GM23338 (cell line): ENCODE measurements at regions not wholly inside any gene's neighbourhood (a gene's known extent, or its start where the extent isn't known, plus 50 kb on each side); places are given as distances from the start of the nearest gene placed in this dataset.

Source experiments
- EZH2 ChIP-seq: fragments of 200-600 bp; sonication (generic); IDR thresholded peaks from one replicate; pipeline ENCODE4 v1.8.0; 2017; ENCODE audit warnings: antibody characterized with exemption, mild to moderate bottlenecking, low read depth; ENCODE audit not compliant: unreplicated experiment
- EZH2phosphoT487 ChIP-seq: fragments of 200-600 bp; sonication (generic); IDR thresholded peaks from one replicate; pipeline ENCODE4 v1.8.1; 2018; ENCODE audit warnings: antibody characterized with exemption; ENCODE audit not compliant: unreplicated experiment
- JUNB ChIP-seq: IDR thresholded peaks from one replicate; pipeline ENCODE4 v1.6.1; 2016; ENCODE audit warnings: antibody characterized with exemption; ENCODE audit not compliant: unreplicated experiment
- POLR2AphosphoS5 ChIP-seq: IDR thresholded peaks from 2 replicates; pipeline ENCODE4 v1.6.1; 2016; ENCODE audit warnings: antibody characterized with exemption, low read depth
- STAT1 ChIP-seq: IDR thresholded peaks from one replicate; pipeline ENCODE4 v1.6.1; 2016; ENCODE audit warnings: antibody characterized with exemption; ENCODE audit not compliant: unreplicated experiment
- TF ChIP-seq, protein P1 (sequence below), 2 experiments: fragments of 200-600 bp in 1 of 2; sonication (generic) in 1 of 2; conservative IDR thresholded peaks; 2 replicates each; pipeline versions ENCODE4 v1.5.1 to v1.6.1; 2016 to 2017; ENCODE audit warnings: antibody characterized with exemption in 2 of 2, low read depth in 2 of 2, mild to moderate bottlenecking in 2 of 2, moderate library complexity in 1 of 2
- TF ChIP-seq, protein P2 (sequence below): IDR thresholded peaks from one replicate; pipeline ENCODE4 v1.6.1; 2018; ENCODE audit warnings: antibody characterized with exemption; ENCODE audit not compliant: unreplicated experiment
- TF ChIP-seq, protein P3 (sequence below): fragments of 250-450 bp; sonication (Bioruptor Pico); IDR thresholded peaks from 2 replicates; pipeline ENCODE4 v1.5.0; 2020; ENCODE audit warnings: mild to moderate bottlenecking, moderate library complexity

DNA sequence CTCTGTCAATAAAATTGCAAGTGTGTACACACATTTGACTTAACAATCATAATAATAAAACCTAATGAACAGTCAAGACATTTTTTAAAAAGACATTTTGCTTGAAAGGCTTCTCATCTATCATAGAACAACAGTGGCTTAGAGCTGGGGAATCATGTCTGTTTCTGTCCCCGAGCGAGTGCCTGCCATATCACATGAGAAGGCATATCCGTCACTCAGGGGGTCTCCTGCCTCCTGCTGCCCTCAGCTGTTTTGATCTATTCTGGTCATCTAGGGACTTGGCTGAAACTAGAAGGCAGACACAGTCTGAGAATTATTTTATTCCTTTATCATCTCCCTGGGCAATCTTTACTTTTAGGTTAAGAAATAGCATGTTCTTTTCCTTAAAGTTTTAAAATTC is 278.7 kb upstream of the KLF6 start:
- TF ChIP-seq, protein P1, sequence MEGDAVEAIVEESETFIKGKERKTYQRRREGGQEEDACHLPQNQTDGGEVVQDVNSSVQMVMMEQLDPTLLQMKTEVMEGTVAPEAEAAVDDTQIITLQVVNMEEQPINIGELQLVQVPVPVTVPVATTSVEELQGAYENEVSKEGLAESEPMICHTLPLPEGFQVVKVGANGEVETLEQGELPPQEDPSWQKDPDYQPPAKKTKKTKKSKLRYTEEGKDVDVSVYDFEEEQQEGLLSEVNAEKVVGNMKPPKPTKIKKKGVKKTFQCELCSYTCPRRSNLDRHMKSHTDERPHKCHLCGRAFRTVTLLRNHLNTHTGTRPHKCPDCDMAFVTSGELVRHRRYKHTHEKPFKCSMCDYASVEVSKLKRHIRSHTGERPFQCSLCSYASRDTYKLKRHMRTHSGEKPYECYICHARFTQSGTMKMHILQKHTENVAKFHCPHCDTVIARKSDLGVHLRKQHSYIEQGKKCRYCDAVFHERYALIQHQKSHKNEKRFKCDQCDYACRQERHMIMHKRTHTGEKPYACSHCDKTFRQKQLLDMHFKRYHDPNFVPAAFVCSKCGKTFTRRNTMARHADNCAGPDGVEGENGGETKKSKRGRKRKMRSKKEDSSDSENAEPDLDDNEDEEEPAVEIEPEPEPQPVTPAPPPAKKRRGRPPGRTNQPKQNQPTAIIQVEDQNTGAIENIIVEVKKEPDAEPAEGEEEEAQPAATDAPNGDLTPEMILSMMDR (conservative IDR thresholded peaks at IDR 0.05; ENCODE audit: low read depth in 2 of 2), result no peak
- TF ChIP-seq EZH2 (no peak), POLR2AphosphoS5 (no peak), EZH2phosphoT487 (no peak), JUNB (no peak), STAT1 (no peak)
- TF ChIP-seq, protein P2, sequence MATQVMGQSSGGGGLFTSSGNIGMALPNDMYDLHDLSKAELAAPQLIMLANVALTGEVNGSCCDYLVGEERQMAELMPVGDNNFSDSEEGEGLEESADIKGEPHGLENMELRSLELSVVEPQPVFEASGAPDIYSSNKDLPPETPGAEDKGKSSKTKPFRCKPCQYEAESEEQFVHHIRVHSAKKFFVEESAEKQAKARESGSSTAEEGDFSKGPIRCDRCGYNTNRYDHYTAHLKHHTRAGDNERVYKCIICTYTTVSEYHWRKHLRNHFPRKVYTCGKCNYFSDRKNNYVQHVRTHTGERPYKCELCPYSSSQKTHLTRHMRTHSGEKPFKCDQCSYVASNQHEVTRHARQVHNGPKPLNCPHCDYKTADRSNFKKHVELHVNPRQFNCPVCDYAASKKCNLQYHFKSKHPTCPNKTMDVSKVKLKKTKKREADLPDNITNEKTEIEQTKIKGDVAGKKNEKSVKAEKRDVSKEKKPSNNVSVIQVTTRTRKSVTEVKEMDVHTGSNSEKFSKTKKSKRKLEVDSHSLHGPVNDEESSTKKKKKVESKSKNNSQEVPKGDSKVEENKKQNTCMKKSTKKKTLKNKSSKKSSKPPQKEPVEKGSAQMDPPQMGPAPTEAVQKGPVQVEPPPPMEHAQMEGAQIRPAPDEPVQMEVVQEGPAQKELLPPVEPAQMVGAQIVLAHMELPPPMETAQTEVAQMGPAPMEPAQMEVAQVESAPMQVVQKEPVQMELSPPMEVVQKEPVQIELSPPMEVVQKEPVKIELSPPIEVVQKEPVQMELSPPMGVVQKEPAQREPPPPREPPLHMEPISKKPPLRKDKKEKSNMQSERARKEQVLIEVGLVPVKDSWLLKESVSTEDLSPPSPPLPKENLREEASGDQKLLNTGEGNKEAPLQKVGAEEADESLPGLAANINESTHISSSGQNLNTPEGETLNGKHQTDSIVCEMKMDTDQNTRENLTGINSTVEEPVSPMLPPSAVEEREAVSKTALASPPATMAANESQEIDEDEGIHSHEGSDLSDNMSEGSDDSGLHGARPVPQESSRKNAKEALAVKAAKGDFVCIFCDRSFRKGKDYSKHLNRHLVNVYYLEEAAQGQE, result no peak
- TF ChIP-seq, protein P3, sequence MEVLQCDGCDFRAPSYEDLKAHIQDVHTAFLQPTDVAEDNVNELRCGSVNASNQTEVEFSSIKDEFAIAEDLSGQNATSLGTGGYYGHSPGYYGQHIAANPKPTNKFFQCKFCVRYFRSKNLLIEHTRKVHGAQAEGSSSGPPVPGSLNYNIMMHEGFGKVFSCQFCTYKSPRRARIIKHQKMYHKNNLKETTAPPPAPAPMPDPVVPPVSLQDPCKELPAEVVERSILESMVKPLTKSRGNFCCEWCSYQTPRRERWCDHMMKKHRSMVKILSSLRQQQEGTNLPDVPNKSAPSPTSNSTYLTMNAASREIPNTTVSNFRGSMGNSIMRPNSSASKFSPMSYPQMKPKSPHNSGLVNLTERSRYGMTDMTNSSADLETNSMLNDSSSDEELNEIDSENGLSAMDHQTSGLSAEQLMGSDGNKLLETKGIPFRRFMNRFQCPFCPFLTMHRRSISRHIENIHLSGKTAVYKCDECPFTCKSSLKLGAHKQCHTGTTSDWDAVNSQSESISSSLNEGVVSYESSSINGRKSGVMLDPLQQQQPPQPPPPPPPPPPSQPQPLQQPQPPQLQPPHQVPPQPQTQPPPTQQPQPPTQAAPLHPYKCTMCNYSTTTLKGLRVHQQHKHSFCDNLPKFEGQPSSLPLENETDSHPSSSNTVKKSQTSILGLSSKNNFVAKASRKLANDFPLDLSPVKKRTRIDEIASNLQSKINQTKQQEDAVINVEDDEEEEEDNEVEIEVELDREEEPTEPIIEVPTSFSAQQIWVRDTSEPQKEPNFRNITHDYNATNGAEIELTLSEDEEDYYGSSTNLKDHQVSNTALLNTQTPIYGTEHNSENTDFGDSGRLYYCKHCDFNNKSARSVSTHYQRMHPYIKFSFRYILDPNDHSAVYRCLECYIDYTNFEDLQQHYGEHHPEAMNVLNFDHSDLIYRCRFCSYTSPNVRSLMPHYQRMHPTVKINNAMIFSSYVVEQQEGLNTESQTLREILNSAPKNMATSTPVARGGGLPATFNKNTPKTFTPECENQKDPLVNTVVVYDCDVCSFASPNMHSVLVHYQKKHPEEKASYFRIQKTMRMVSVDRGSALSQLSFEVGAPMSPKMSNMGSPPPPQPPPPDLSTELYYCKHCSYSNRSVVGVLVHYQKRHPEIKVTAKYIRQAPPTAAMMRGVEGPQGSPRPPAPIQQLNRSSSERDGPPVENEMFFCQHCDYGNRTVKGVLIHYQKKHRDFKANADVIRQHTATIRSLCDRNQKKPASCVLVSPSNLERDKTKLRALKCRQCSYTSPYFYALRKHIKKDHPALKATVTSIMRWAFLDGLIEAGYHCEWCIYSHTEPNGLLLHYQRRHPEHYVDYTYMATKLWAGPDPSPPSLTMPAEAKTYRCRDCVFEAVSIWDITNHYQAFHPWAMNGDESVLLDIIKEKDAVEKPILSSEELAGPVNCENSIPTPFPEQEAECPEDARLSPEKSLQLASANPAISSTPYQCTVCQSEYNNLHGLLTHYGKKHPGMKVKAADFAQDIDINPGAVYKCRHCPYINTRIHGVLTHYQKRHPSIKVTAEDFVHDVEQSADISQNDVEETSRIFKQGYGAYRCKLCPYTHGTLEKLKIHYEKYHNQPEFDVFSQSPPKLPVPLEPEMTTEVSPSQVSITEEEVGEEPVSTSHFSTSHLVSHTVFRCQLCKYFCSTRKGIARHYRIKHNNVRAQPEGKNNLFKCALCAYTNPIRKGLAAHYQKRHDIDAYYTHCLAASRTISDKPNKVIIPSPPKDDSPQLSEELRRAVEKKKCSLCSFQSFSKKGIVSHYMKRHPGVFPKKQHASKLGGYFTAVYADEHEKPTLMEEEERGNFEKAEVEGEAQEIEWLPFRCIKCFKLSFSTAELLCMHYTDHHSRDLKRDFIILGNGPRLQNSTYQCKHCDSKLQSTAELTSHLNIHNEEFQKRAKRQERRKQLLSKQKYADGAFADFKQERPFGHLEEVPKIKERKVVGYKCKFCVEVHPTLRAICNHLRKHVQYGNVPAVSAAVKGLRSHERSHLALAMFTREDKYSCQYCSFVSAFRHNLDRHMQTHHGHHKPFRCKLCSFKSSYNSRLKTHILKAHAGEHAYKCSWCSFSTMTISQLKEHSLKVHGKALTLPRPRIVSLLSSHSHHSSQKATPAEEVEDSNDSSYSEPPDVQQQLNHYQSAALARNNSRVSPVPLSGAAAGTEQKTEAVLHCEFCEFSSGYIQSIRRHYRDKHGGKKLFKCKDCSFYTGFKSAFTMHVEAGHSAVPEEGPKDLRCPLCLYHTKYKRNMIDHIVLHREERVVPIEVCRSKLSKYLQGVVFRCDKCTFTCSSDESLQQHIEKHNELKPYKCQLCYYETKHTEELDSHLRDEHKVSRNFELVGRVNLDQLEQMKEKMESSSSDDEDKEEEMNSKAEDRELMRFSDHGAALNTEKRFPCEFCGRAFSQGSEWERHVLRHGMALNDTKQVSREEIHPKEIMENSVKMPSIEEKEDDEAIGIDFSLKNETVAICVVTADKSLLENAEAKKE (CRISPR knock-in tag), result no peak
